ENCODE measurements at regions not wholly inside any gene's neighbourhood (a gene's known extent, or its start where the extent isn't known, plus 50 kb on each side); places are given as distances from the start of the nearest gene placed in this dataset.
A peak's percentile ranks its signal among the peaks of the same experiment; 100 is the strongest.

- no peaks in the 10 kb centered on the region for H3F3A ChIP-seq (ENCODE audit: insufficient read depth, low read length)
- DNase-seq = peak; percentile 6
- H3K4me2 ChIP-seq (ENCODE audit: low read depth, low read length) = peak overlapping the region; percentile 45; the same call in 1 of the 2 replicates
- H3K4me3 ChIP-seq (ENCODE audit: low read length) = no peak overlapping the region
- no peak overlapping the region for H3K27ac ChIP-seq (ENCODE audit: low read length)
- no peaks in the 10 kb centered on the region for H3K4me1 ChIP-seq (ENCODE audit: low read length)
- peak overlapping the region; percentile 82 for H2AFZ ChIP-seq (ENCODE audit: low read length)
- H3K79me2 ChIP-seq (ENCODE audit: low read length) = no peaks in the 10 kb centered on the region
- no peaks in the 10 kb centered on the region for H3K27me3 ChIP-seq (replicated peaks; ENCODE audit: insufficient read depth, low read length)
- no peak for TF ChIP-seq EZH2phosphoT487 (IDR thresholded peaks at IDR 0.05; ENCODE audit: low read length)
- TF ChIP-seq EZH2 (optimal IDR thresholded peaks at IDR 0.05; ENCODE audit: low read depth, low read length) = no peak
- TF ChIP-seq CTCF (IDR thresholded peaks at IDR 0.05; ENCODE audit: low read length) = no peak
- H3K9ac ChIP-seq (ENCODE audit: low read length) = no peak overlapping the region
- H4K20me1 ChIP-seq (ENCODE audit: insufficient read depth, low read length) = no peaks in the 10 kb centered on the region
- H3K9me3 ChIP-seq (replicated peaks; ENCODE audit: insufficient read depth, low read length) = no peaks in the 10 kb centered on the region
- no peaks in the 10 kb centered on the region for H3K9me2 ChIP-seq (replicated peaks; ENCODE audit: insufficient read depth, low read length)
- H3K36me3 ChIP-seq (replicated peaks; ENCODE audit: insufficient read depth, low read length) = no peaks in the 10 kb centered on the region
Measured at GRCh38 chr13:62678039-62678438, 1262.4 kb upstream of the PCDH20 start.

GRCh38 chr13:62663767-62664166 lies 1248.1 kb upstream of the PCDH20 start:
- no peaks in the 10 kb centered on the region for H3K36me3 ChIP-seq (replicated peaks; ENCODE audit: insufficient read depth, low read length)
- H3K4me2 ChIP-seq (ENCODE audit: low read depth, low read length) = no peak overlapping the region
- H3K27me3 ChIP-seq (replicated peaks; ENCODE audit: insufficient read depth, low read length) = no peaks in the 10 kb centered on the region
- H3F3A ChIP-seq (ENCODE audit: insufficient read depth, low read length) = no peaks in the 10 kb centered on the region
- H3K9me2 ChIP-seq (replicated peaks; ENCODE audit: insufficient read depth, low read length) = no peaks in the 10 kb centered on the region
- no peak overlapping the region for H3K27ac ChIP-seq (ENCODE audit: low read length)
- no peak for TF ChIP-seq CTCF (IDR thresholded peaks at IDR 0.05; ENCODE audit: low read length)
- TF ChIP-seq EZH2 (optimal IDR thresholded peaks at IDR 0.05; ENCODE audit: low read depth, low read length) = no peak
- TF ChIP-seq EZH2phosphoT487 (IDR thresholded peaks at IDR 0.05; ENCODE audit: low read length) = no peak
- H3K9ac ChIP-seq (ENCODE audit: low read length) = no peak overlapping the region
- H3K4me3 ChIP-seq (ENCODE audit: low read length) = no peak overlapping the region
- H3K79me2 ChIP-seq (ENCODE audit: low read length) = no peaks in the 10 kb centered on the region
- no peaks in the 10 kb centered on the region for H4K20me1 ChIP-seq (ENCODE audit: insufficient read depth, low read length)
- no peaks in the 10 kb centered on the region for H3K4me1 ChIP-seq (ENCODE audit: low read length)
- no peak for DNase-seq
- no peak overlapping the region for H2AFZ ChIP-seq (ENCODE audit: low read length)
- H3K9me3 ChIP-seq (replicated peaks; ENCODE audit: insufficient read depth, low read length) = no peaks in the 10 kb centered on the region

GRCh38 chr13:62659365-62659764 lies 1243.7 kb upstream of the PCDH20 start:
- Histone ChIP-seq H2AFZ (ENCODE audit: low read length) (no peak overlapping the region), H3K4me2 (ENCODE audit: low read depth, low read length) (no peak overlapping the region), H3K36me3 (replicated peaks; ENCODE audit: insufficient read depth, low read length) (no peaks in the 10 kb centered on the region), H3K27me3 (replicated peaks; ENCODE audit: insufficient read depth, low read length) (no peaks in the 10 kb centered on the region), H3K4me3 (ENCODE audit: low read length) (no peak overlapping the region), H3K9me2 (replicated peaks; ENCODE audit: insufficient read depth, low read length) (no peaks in the 10 kb centered on the region), H3K4me1 (ENCODE audit: low read length) (no peaks in the 10 kb centered on the region), H4K20me1 (ENCODE audit: insufficient read depth, low read length) (no peaks in the 10 kb centered on the region), H3K9me3 (replicated peaks; ENCODE audit: insufficient read depth, low read length) (no peaks in the 10 kb centered on the region), H3K79me2 (ENCODE audit: low read length) (no peaks in the 10 kb centered on the region), H3K27ac (ENCODE audit: low read length) (no peak overlapping the region), H3F3A (ENCODE audit: insufficient read depth, low read length) (no peaks in the 10 kb centered on the region), H3K9ac (ENCODE audit: low read length) (no peak overlapping the region)
- TF ChIP-seq EZH2phosphoT487 (IDR thresholded peaks at IDR 0.05; ENCODE audit: low read length) (no peak), CTCF (IDR thresholded peaks at IDR 0.05; ENCODE audit: low read length) (no peak), EZH2 (optimal IDR thresholded peaks at IDR 0.05; ENCODE audit: low read depth, low read length) (no peak)
- DNase-seq = no peak

Data from MM.1S (cell line).